GM23338 (cell line): ENCODE measurements at regions not wholly inside any gene's neighbourhood (a gene's known extent, or its start where the extent isn't known, plus 50 kb on each side); places are given as distances from the start of the nearest gene placed in this dataset.

Source experiments
- ATAC-seq: fragments of 200-7000 bp; cut with Tn5 transposase; 3 replicates; pipeline ENCODE4 v1.9.1; 2020
- DNase-seq: peaks from one replicate; pipeline ENCODE4 v3.0.0-alpha.2; 2015; ENCODE audit warnings: low spot score
- H2AFZ ChIP-seq: fragments of 200-600 bp; sonication (generic); 2 replicates; pipeline ENCODE4 v1.8.0; 2016; ENCODE audit warnings: antibody characterized with exemption, mild to moderate bottlenecking, moderate library complexity
- H3F3A ChIP-seq: fragments of 200-600 bp; sonication (generic); replicated peaks from 2 replicates; pipeline ENCODE4 v1.8.0; 2017; ENCODE audit warnings: antibody characterized with exemption, mixed run types, low read depth
- H3K27ac ChIP-seq: fragments of 200-600 bp; sonication (generic); 2 replicates; pipeline ENCODE4 v1.6.1; 2016; ENCODE audit warnings: low read depth
- H3K27me3 ChIP-seq: fragments of 200-600 bp; sonication (generic); 2 replicates; pipeline ENCODE4 v1.8.0; 2016; ENCODE audit warnings: mild to moderate bottlenecking, mixed run types, moderate library complexity; ENCODE audit not compliant: insufficient read depth
- H3K36me3 ChIP-seq: fragments of 200-600 bp; sonication (generic); 2 replicates; pipeline ENCODE4 v1.8.0; 2016; ENCODE audit warnings: mild to moderate bottlenecking; ENCODE audit not compliant: insufficient read depth
- H3K4me1 ChIP-seq: fragments of 200-600 bp; sonication (generic); 2 replicates; pipeline ENCODE4 v1.8.0; 2016; ENCODE audit warnings: mild to moderate bottlenecking, moderate library complexity; ENCODE audit not compliant: insufficient read depth
- H3K4me2 ChIP-seq: fragments of 200-600 bp; sonication (generic); 2 replicates; pipeline ENCODE4 v1.7.1; 2017; ENCODE audit warnings: mixed run types
- H3K4me3 ChIP-seq: fragments of 200-600 bp; sonication (generic); 2 replicates; pipeline ENCODE4 v1.6.1; 2016; ENCODE audit warnings: mixed run types
- H3K79me2 ChIP-seq: fragments of 200-600 bp; sonication (generic); replicated peaks from 2 replicates; pipeline ENCODE4 v1.8.0; 2017; ENCODE audit warnings: mild to moderate bottlenecking; ENCODE audit not compliant: insufficient read depth
- H3K9me2 ChIP-seq: fragments of 200-600 bp; sonication (generic); 2 replicates; pipeline ENCODE4 v1.8.0; 2017; ENCODE audit not compliant: insufficient read depth
- H4K20me1 ChIP-seq: fragments of 200-600 bp; sonication (generic); replicated peaks from 2 replicates; pipeline ENCODE4 v1.8.0; 2017; ENCODE audit warnings: mild to moderate bottlenecking; ENCODE audit not compliant: insufficient read depth
- H3K27ac Mint-ChIP-seq: 2 replicates; pipeline ENCODE4 v1.8.0; 2020; ENCODE audit warnings: inconsistent platforms, mild to moderate bottlenecking, moderate library complexity, mixed read lengths
- H3K27me3 Mint-ChIP-seq: 3 replicates; pipeline ENCODE4 v1.8.0; 2022; ENCODE audit warnings: low read depth, mild to moderate bottlenecking, moderate library complexity, mixed read lengths, inconsistent platforms; ENCODE audit not compliant: insufficient read depth, poor library complexity
- H3K36me3 Mint-ChIP-seq: 3 replicates; pipeline ENCODE4 v1.8.0; 2021; ENCODE audit warnings: low read depth, mild to moderate bottlenecking, inconsistent platforms, moderate library complexity, mixed read lengths
- H3K4me1 Mint-ChIP-seq: 3 replicates; pipeline ENCODE4 v1.8.0; 2020; ENCODE audit warnings: mild to moderate bottlenecking, inconsistent platforms, mixed read lengths
- H3K4me3 Mint-ChIP-seq: 3 replicates; pipeline ENCODE4 v1.8.0; 2021; ENCODE audit warnings: moderate library complexity, mild to moderate bottlenecking, inconsistent platforms, mixed read lengths
- H3K9me3 Mint-ChIP-seq: 3 replicates; pipeline ENCODE4 v1.8.0; 2020; ENCODE audit warnings: moderate library complexity, mild to moderate bottlenecking, inconsistent platforms, mixed read lengths
- CREB1 ChIP-seq: fragments of 250-450 bp; sonication (Bioruptor Pico); IDR thresholded peaks from 2 replicates; pipeline ENCODE4 v1.5.0; 2020; ENCODE audit warnings: low read depth, mild to moderate bottlenecking, moderate library complexity
- CTCF ChIP-seq, 2 experiments: fragments of 200-600 bp in 1 of 2; sonication (generic) in 1 of 2; conservative IDR thresholded peaks; 2 replicates each; pipeline versions ENCODE4 v1.5.1 to v1.6.1; 2016 to 2017; ENCODE audit warnings: antibody characterized with exemption in 2 of 2, low read depth in 2 of 2, mild to moderate bottlenecking in 2 of 2, moderate library complexity in 1 of 2
- EZH2phosphoT487 ChIP-seq: fragments of 200-600 bp; sonication (generic); IDR thresholded peaks from one replicate; pipeline ENCODE4 v1.8.1; 2018; ENCODE audit warnings: antibody characterized with exemption; ENCODE audit not compliant: unreplicated experiment
- JUNB ChIP-seq: IDR thresholded peaks from one replicate; pipeline ENCODE4 v1.6.1; 2016; ENCODE audit warnings: antibody characterized with exemption; ENCODE audit not compliant: unreplicated experiment
- NANOG ChIP-seq: IDR thresholded peaks from 2 replicates; pipeline ENCODE4 v1.6.1; 2016; ENCODE audit warnings: antibody characterized with exemption, borderline replicate concordance
- POLR2AphosphoS5 ChIP-seq: IDR thresholded peaks from 2 replicates; pipeline ENCODE4 v1.6.1; 2016; ENCODE audit warnings: antibody characterized with exemption, low read depth
- REST ChIP-seq: IDR thresholded peaks from one replicate; pipeline ENCODE4 v1.6.1; 2018; ENCODE audit warnings: antibody characterized with exemption; ENCODE audit not compliant: unreplicated experiment
- STAT1 ChIP-seq: IDR thresholded peaks from one replicate; pipeline ENCODE4 v1.6.1; 2016; ENCODE audit warnings: antibody characterized with exemption; ENCODE audit not compliant: unreplicated experiment
- ZNF114 ChIP-seq: fragments of 250-450 bp; sonication (Bioruptor Pico); IDR thresholded peaks from 2 replicates; pipeline ENCODE4 v1.5.0; 2020; ENCODE audit warnings: mild to moderate bottlenecking, moderate library complexity
- ZNF331 ChIP-seq: fragments of 250-450 bp; sonication (Bioruptor Pico); IDR thresholded peaks from 2 replicates; pipeline ENCODE4 v1.5.0; 2020; ENCODE audit warnings: low read depth, mild to moderate bottlenecking, moderate library complexity
- ZNF462 ChIP-seq: fragments of 250-450 bp; sonication (Bioruptor Pico); IDR thresholded peaks from 2 replicates; pipeline ENCODE4 v1.5.0; 2020; ENCODE audit warnings: mild to moderate bottlenecking, moderate library complexity

- TF ChIP-seq ZNF462 (CRISPR knock-in tag) (no peak), ZNF331 (CRISPR knock-in tag) (no peak), NANOG (no peak), ZNF114 (no peak), CTCF (conservative IDR thresholded peaks at IDR 0.05; ENCODE audit: low read depth in 2 of 2) (no peak), STAT1 (no peak), JUNB (no peak)
These were observed 207.1 kb upstream of the PAPPA start (continued) for GRCh38 chr9:115946530-115946929.

GRCh38 chr9:115951977-115952376, 201.6 kb upstream of the PAPPA start:
- no peaks in the 10 kb centered on the region for H3K36me3 Mint-ChIP-seq
- no peaks in the 10 kb centered on the region for H3K79me2 ChIP-seq
- no peak overlapping the region for H2AFZ ChIP-seq
- no peak overlapping the region for H3K27ac Mint-ChIP-seq
- no peak overlapping the region for H3K4me2 ChIP-seq
- H3F3A ChIP-seq: no peaks in the 10 kb centered on the region
- DNase-seq (no peak), ATAC-seq (no peak)
- H3K4me3 Mint-ChIP-seq: no peak overlapping the region
- no peaks in the 10 kb centered on the region for H3K27me3 Mint-ChIP-seq
- H3K4me1 Mint-ChIP-seq: no peaks in the 10 kb centered on the region; the same call in 2 of the 3 replicates
- H3K4me3 ChIP-seq: no peak overlapping the region
- no peaks in the 10 kb centered on the region for H3K9me3 Mint-ChIP-seq
- no peaks in the 10 kb centered on the region for H3K27me3 ChIP-seq
- 0 out of 2 replicates have a peak, but pooled peaks cover 9% of the 10 kb centered on the region for H3K9me2 ChIP-seq
- H3K4me1 ChIP-seq: 0 out of 2 replicates have a peak, but pooled peaks cover 5% of the 10 kb centered on the region
- no peaks in the 10 kb centered on the region for H4K20me1 ChIP-seq
- H3K36me3 ChIP-seq: no peaks in the 10 kb centered on the region
- no peak overlapping the region for H3K27ac ChIP-seq
- no peak for TF ChIP-seq POLR2AphosphoS5
- no peak for TF ChIP-seq ZNF114
- TF ChIP-seq CREB1: no peak
- no peak for TF ChIP-seq CTCF (conservative IDR thresholded peaks at IDR 0.05; ENCODE audit: low read depth in 2 of 2)
- TF ChIP-seq ZNF331 (CRISPR knock-in tag): no peak
- no peak for TF ChIP-seq STAT1
- TF ChIP-seq EZH2phosphoT487: no peak
- no peak for TF ChIP-seq REST
